DND-41 (cell line): ENCODE measurements at regions not wholly inside any gene's neighbourhood (a gene's known extent, or its start where the extent isn't known, plus 50 kb on each side); places are given as distances from the start of the nearest gene placed in this dataset.
A peak's percentile ranks its signal among the peaks of the same experiment; 100 is the strongest.

ENCODE experiments used
- ATAC-seq: fragments of 200-7000 bp; cut with Tn5 transposase; 3 replicates; pipeline ENCODE4 v1.9.1; 2021; ENCODE audit warnings: low read depth; ENCODE audit not compliant: insufficient read depth
- DNase-seq: peaks from one replicate; pipeline ENCODE4 v3.0.0-alpha.2; 2020
- H2AFZ ChIP-seq: 2 replicates; pipeline ENCODE4 v1.6.0; 2012; ENCODE audit warnings: low read depth, low read length
- H3K27ac ChIP-seq: 2 replicates; pipeline ENCODE4 v1.5.1; 2012; ENCODE audit warnings: low read length, inconsistent platforms
- H3K27me3 ChIP-seq: fragments of 200-600 bp; sonication (generic); 2 replicates; pipeline ENCODE4 v1.6.0; 2012; ENCODE audit warnings: low read length, mild to moderate bottlenecking, inconsistent platforms; ENCODE audit not compliant: insufficient read depth, poor library complexity
- H3K36me3 ChIP-seq: 2 replicates; pipeline ENCODE4 v1.5.1; 2012; ENCODE audit warnings: low read length, inconsistent platforms; ENCODE audit not compliant: insufficient read depth
- H3K4me1 ChIP-seq: 2 replicates; pipeline ENCODE4 v1.5.1; 2012; ENCODE audit warnings: mild to moderate bottlenecking, low read length; ENCODE audit not compliant: insufficient read depth
- H3K4me2 ChIP-seq: 2 replicates; pipeline ENCODE4 v1.6.0; 2012; ENCODE audit warnings: mild to moderate bottlenecking, moderate library complexity, low read length, inconsistent platforms; ENCODE audit not compliant: insufficient read depth
- H3K4me3 ChIP-seq, 2 experiments: fragments of 200-600 bp in 1 of 2; shearing (Covaris generic) in 1 of 2; 2 replicates each; pipeline ENCODE4 v1.5.1; 2012 to 2016; ENCODE audit warnings: inconsistent platforms in 2 of 2, low read length in 2 of 2, mild to moderate bottlenecking in 2 of 2, low read depth in 1 of 2, moderate library complexity in 1 of 2
- H3K79me2 ChIP-seq: 2 replicates; pipeline ENCODE4 v1.6.0; 2012; ENCODE audit warnings: low read length, inconsistent platforms; ENCODE audit not compliant: insufficient read depth
- H3K9ac ChIP-seq: 2 replicates; pipeline ENCODE4 v1.6.0; 2012; ENCODE audit warnings: low read depth, mild to moderate bottlenecking, inconsistent platforms, low read length, moderate library complexity
- H3K9me3 ChIP-seq: 2 replicates; pipeline ENCODE4 v1.5.1; 2012; ENCODE audit warnings: low read length, moderate library complexity, mild to moderate bottlenecking, inconsistent platforms; ENCODE audit not compliant: insufficient read depth, severe bottlenecking
- H4K20me1 ChIP-seq: 2 replicates; pipeline ENCODE4 v1.6.0; 2012; ENCODE audit warnings: low read length; ENCODE audit not compliant: insufficient read depth
- EZH2 ChIP-seq: IDR thresholded peaks from 3 replicates; pipeline ENCODE4 v1.6.1; 2012; ENCODE audit warnings: borderline replicate concordance, low read depth, mild to moderate bottlenecking, moderate library complexity, low read length, inconsistent platforms; ENCODE audit not compliant: severe bottlenecking
- TF ChIP-seq, protein P1 (sequence below): IDR thresholded peaks from 2 replicates; pipeline ENCODE4 v1.5.1; 2012; ENCODE audit warnings: borderline replicate concordance, low read length, moderate library complexity, mild to moderate bottlenecking; ENCODE audit not compliant: poor library complexity, severe bottlenecking; ENCODE audit errors: extremely low read depth

DNA sequence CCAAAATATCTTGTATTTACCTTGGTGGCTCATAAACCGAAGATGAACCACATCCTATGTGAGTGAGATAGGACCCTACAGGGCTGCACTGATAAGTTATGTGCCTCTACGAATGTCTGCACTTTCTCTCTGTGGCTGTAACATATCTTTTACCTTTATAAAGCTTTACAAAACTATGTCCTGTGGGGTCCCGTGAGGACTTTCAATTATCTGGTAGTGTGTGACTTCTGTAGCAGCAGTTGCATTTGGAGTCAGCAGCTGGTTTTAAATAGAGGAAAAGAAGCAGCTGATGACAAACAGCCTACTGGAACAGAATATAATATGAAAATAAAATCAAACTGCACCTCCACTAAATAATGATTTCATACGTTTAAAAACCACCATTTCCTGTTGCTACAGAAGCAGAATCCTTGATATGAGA, 222.4 kb upstream of the GNAI1 start:
- Histone ChIP-seq H3K4me3 (peak overlapping the region in 1 of 2 experiments; percentile 40; a peak in 2 of 4 replicates), H3K27me3 (no peaks in the 10 kb centered on the region), H3K79me2 (no peaks in the 10 kb centered on the region), H2AFZ (no peak overlapping the region), H3K9me3 (peaks cover 7% of the 10 kb centered on the region), H3K36me3 (0 out of 2 replicates have a peak, but pooled peaks cover 3% of the 10 kb centered on the region), H3K4me1 (peaks cover 64% of the 10 kb centered on the region), H3K27ac (peak overlapping the region; percentile 96), H3K4me2 (peak overlapping the region; percentile 66), H4K20me1 (no peaks in the 10 kb centered on the region), H3K9ac (peak overlapping the region; percentile 50)
- DNase-seq (peak; percentile 66), ATAC-seq (peak; percentile 90)
- TF ChIP-seq EZH2: no peak
- TF ChIP-seq, protein P1, sequence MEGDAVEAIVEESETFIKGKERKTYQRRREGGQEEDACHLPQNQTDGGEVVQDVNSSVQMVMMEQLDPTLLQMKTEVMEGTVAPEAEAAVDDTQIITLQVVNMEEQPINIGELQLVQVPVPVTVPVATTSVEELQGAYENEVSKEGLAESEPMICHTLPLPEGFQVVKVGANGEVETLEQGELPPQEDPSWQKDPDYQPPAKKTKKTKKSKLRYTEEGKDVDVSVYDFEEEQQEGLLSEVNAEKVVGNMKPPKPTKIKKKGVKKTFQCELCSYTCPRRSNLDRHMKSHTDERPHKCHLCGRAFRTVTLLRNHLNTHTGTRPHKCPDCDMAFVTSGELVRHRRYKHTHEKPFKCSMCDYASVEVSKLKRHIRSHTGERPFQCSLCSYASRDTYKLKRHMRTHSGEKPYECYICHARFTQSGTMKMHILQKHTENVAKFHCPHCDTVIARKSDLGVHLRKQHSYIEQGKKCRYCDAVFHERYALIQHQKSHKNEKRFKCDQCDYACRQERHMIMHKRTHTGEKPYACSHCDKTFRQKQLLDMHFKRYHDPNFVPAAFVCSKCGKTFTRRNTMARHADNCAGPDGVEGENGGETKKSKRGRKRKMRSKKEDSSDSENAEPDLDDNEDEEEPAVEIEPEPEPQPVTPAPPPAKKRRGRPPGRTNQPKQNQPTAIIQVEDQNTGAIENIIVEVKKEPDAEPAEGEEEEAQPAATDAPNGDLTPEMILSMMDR: no peak

DNA sequence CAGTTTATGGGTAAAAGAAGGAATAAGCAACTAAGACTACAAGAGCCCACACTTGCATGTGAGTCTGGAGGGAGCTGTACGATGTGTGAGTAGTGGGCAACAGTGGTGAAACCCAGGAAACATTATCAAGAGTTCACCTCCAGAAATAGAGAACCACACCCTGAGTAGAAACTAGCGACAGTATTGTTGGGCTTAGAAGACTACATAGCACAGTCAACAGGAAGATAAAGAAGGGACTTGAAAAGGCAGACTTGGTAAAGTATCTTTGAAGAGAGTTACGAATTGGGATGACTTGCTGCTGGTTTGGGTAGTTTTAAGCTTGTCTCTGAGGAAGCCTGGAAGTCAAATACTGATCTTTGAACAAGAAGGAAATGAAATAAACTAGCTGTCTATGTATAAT, 223.2 kb upstream of the GNAI1 start:
- Histone ChIP-seq H3K9me3 (peaks cover 7% of the 10 kb centered on the region), H3K4me2 (peak overlapping the region; percentile 66), H3K4me1 (peaks cover 64% of the 10 kb centered on the region), H3K36me3 (0 out of 2 replicates have a peak, but pooled peaks cover 3% of the 10 kb centered on the region), H3K4me3 (peak overlapping the region in 1 of 2 experiments; percentile 40; a peak in 3 of 4 replicates), H2AFZ (peak overlapping the region; percentile 83), H3K79me2 (no peaks in the 10 kb centered on the region), H3K27me3 (no peaks in the 10 kb centered on the region), H3K9ac (peak overlapping the region; percentile 50), H3K27ac (peak overlapping the region; percentile 96), H4K20me1 (no peaks in the 10 kb centered on the region)
- DNase-seq (peak; percentile 18), ATAC-seq (peak; percentile 32)
- TF ChIP-seq EZH2: no peak
- TF ChIP-seq, protein P1: no peak

- ATAC-seq: no peak
- Histone ChIP-seq H3K4me2 (no peak overlapping the region), H2AFZ (no peak overlapping the region), H3K9me3 (no peaks in the 10 kb centered on the region), H3K4me1 (peaks cover 49% of the 10 kb centered on the region), H3K79me2 (no peaks in the 10 kb centered on the region), H3K27me3 (no peaks in the 10 kb centered on the region), H3K27ac (no peak overlapping the region), H4K20me1 (no peaks in the 10 kb centered on the region), H3K9ac (no peak overlapping the region), H3K4me3 (no peak overlapping the region), H3K36me3 (no peaks in the 10 kb centered on the region)
- peak; percentile 35 for DNase-seq
- TF ChIP-seq, protein P1: peak; percentile 35
- no peak for TF ChIP-seq EZH2
Measured at GRCh38 chr7:79909176-79909575, 225.5 kb upstream of the GNAI1 start.
